ENCODE measurements at regions not wholly inside any gene's neighbourhood (a gene's known extent, or its start where the extent isn't known, plus 50 kb on each side); places are given as distances from the start of the nearest gene placed in this dataset.

GRCh38 chr18:71541643-71542042 lies 1002.5 kb downstream of the CBLN2 start:
- TF ChIP-seq CTCF (IDR thresholded peaks at IDR 0.05) (no peak), POLR2A (IDR thresholded peaks at IDR 0.05) (no peak)
